ENCODE measurements at regions not wholly inside any gene's neighbourhood (a gene's known extent, or its start where the extent isn't known, plus 50 kb on each side); places are given as distances from the start of the nearest gene placed in this dataset.
"Not testable (repeated sequence)": the region's sequence is repeated elsewhere in the genome, so short reads cannot be mapped to it uniquely, and the experiment has no call there.

GRCh38 chr17:69679829-69680228 lies 265.3 kb downstream of the MAP2K6 start:
- CTCF ChIA-PET: no interaction called here
- H3K27me3 ChIP-seq (ENCODE audit: control insufficient read depth, insufficient read depth, low read length): no peaks in the 10 kb centered on the region
- POLR2A ChIA-PET: no interaction called here
- H3K9me3 ChIP-seq (ENCODE audit: control insufficient read depth, insufficient read depth, low read length): no peaks in the 10 kb centered on the region
- no peak for TF ChIP-seq CTCF (IDR thresholded peaks at IDR 0.05; ENCODE audit: low read depth, low read length)
- H3K4me3 ChIP-seq (ENCODE audit: low read depth, low read length): no peak overlapping the region
- no peak overlapping the region for H3K27ac ChIP-seq (ENCODE audit: low read depth, low read length)
- DNase-seq (ENCODE audit: low read depth, low spot score): no peak

- H3K27ac ChIP-seq (ENCODE audit: low read depth, low read length): no peak overlapping the region
- TF ChIP-seq CTCF (IDR thresholded peaks at IDR 0.05; ENCODE audit: low read depth, low read length): no peak
- ChIA-PET POLR2A (no interaction called here), CTCF (interaction anchor here (0.9 kb wide), 1 partner anchor 75 kb away, joined by 3 read pairs; no protein-coding TSS in a partner anchor)
- no peak for DNase-seq (ENCODE audit: low read depth, low spot score)
- no peak overlapping the region for H3K4me3 ChIP-seq (ENCODE audit: low read depth, low read length)
- no peaks in the 10 kb centered on the region for H3K9me3 ChIP-seq (ENCODE audit: control insufficient read depth, insufficient read depth, low read length)
- H3K27me3 ChIP-seq (ENCODE audit: control insufficient read depth, insufficient read depth, low read length): no peaks in the 10 kb centered on the region
Observed at GRCh38 chr17:69684251-69684650, 269.8 kb downstream of the MAP2K6 start.

- H3K27me3 ChIP-seq (ENCODE audit: control insufficient read depth, insufficient read depth, low read length); H3K9me3 ChIP-seq (ENCODE audit: control insufficient read depth, insufficient read depth, low read length); POLR2A ChIA-PET; DNase-seq (ENCODE audit: low read depth, low spot score); H3K27ac ChIP-seq (ENCODE audit: low read depth, low read length); H3K4me3 ChIP-seq (ENCODE audit: low read depth, low read length): not testable (repeated sequence)
- CTCF ChIA-PET: interaction anchor here (0.6 kb wide), 3 partner anchors 9 to 185 kb away, joined by 3 to 6 read pairs (median 4); no protein-coding TSS in a partner anchor
Observed at GRCh38 chr17:69685150-69685549, 270.7 kb downstream of the MAP2K6 start.

GRCh38 chr17:69690531-69690930 lies 276.0 kb downstream of the MAP2K6 start:
- POLR2A ChIA-PET: no interaction called here
- CTCF ChIA-PET: no interaction called here
- Histone ChIP-seq H3K27me3 (ENCODE audit: control insufficient read depth, insufficient read depth, low read length) (no peaks in the 10 kb centered on the region), H3K27ac (ENCODE audit: low read depth, low read length) (no peak overlapping the region), H3K9me3 (ENCODE audit: control insufficient read depth, insufficient read depth, low read length) (no peaks in the 10 kb centered on the region), H3K4me3 (ENCODE audit: low read depth, low read length) (no peak overlapping the region)
- DNase-seq (ENCODE audit: low read depth, low spot score): no peak
- no peak for TF ChIP-seq CTCF (IDR thresholded peaks at IDR 0.05; ENCODE audit: low read depth, low read length)

- TF ChIP-seq CTCF (IDR thresholded peaks at IDR 0.05; ENCODE audit: low read depth, low read length): no peak
- POLR2A ChIA-PET: no interaction called here
- Histone ChIP-seq H3K4me3 (ENCODE audit: low read depth, low read length) (no peak overlapping the region), H3K27me3 (ENCODE audit: control insufficient read depth, insufficient read depth, low read length) (no peaks in the 10 kb centered on the region), H3K27ac (ENCODE audit: low read depth, low read length) (no peak overlapping the region), H3K9me3 (ENCODE audit: control insufficient read depth, insufficient read depth, low read length) (no peaks in the 10 kb centered on the region)
- CTCF ChIA-PET: no interaction called here
- no peak for DNase-seq (ENCODE audit: low read depth, low spot score)
Observed at GRCh38 chr17:69692171-69692570, 277.7 kb downstream of the MAP2K6 start.

GRCh38 chr17:69695646-69696045 lies 281.1 kb downstream of the MAP2K6 start:
- POLR2A ChIA-PET: no interaction called here
- DNase-seq (ENCODE audit: low read depth, low spot score): no peak
- TF ChIP-seq CTCF (IDR thresholded peaks at IDR 0.05; ENCODE audit: low read depth, low read length): no peak
- CTCF ChIA-PET: no interaction called here
- Histone ChIP-seq H3K9me3 (ENCODE audit: control insufficient read depth, insufficient read depth, low read length) (peaks cover 11% of the 10 kb centered on the region), H3K4me3 (ENCODE audit: low read depth, low read length) (no peak overlapping the region), H3K27ac (ENCODE audit: low read depth, low read length) (no peak overlapping the region), H3K27me3 (ENCODE audit: control insufficient read depth, insufficient read depth, low read length) (peaks cover 3% of the 10 kb centered on the region)

All from AG04450 (cell line).